Calu3 (cell line): ENCODE measurements at regions not wholly inside any gene's neighbourhood (a gene's known extent, or its start where the extent isn't known, plus 50 kb on each side); places are given as distances from the start of the nearest gene placed in this dataset.

Experiments
- BruUV-seq: library from RNA; stranded (reverse); fragments of 400-500 nt; replicated peaks from 2 replicates; lab custom pipeline; 2021; lab: Mats Ljungman, UMichigan
- CTCF ChIA-PET: fragments of 300-600 bp; sonication (Branson Sonifier 250); formaldehyde crosslinking; loops from one replicate; lab custom pipeline; 2022; ENCODE audit warnings: antibody characterized with exemption; lab: Charles Lee
- DNase-seq: peaks from one replicate; pipeline ENCODE4 v3.0.0; 2022
- H3K27ac Mint-ChIP-seq: one replicate; pipeline ENCODE4 v1.8.0; 2022; ENCODE audit warnings: mixed read lengths; ENCODE audit not compliant: unreplicated experiment
- H3K27me3 Mint-ChIP-seq: one replicate; pipeline ENCODE4 v1.8.0; 2022; ENCODE audit warnings: mixed read lengths; ENCODE audit not compliant: unreplicated experiment
- H3K36me3 Mint-ChIP-seq: one replicate; pipeline ENCODE4 v1.8.0; 2022; ENCODE audit warnings: mild to moderate bottlenecking, moderate library complexity, mixed read lengths; ENCODE audit not compliant: insufficient read depth, unreplicated experiment
- H3K4me1 Mint-ChIP-seq: one replicate; pipeline ENCODE4 v1.8.0; 2022; ENCODE audit warnings: mild to moderate bottlenecking, low read depth, mixed read lengths; ENCODE audit not compliant: unreplicated experiment
- H3K4me3 Mint-ChIP-seq: one replicate; pipeline ENCODE4 v1.8.0; 2022; ENCODE audit warnings: mild to moderate bottlenecking, low read depth, moderate library complexity, mixed read lengths; ENCODE audit not compliant: unreplicated experiment
- H3K9me3 Mint-ChIP-seq: one replicate; pipeline ENCODE4 v1.8.0; 2022; ENCODE audit warnings: low read depth, mixed read lengths; ENCODE audit not compliant: unreplicated experiment
- intact Hi-C: fragments of 100-400 bp; cut with micrococcal nuclease; formaldehyde crosslinking; loops from one replicate; pipeline ENCODE4 v1.10.0; 2022; ENCODE audit not compliant: unreplicated experiment
- TF ChIP-seq, protein P1 (sequence below): fragments of 200-600 bp; IDR thresholded peaks from one replicate; pipeline ENCODE4 v1.8.0; 2022; ENCODE audit warnings: antibody characterized with exemption; ENCODE audit not compliant: unreplicated experiment

DNA sequence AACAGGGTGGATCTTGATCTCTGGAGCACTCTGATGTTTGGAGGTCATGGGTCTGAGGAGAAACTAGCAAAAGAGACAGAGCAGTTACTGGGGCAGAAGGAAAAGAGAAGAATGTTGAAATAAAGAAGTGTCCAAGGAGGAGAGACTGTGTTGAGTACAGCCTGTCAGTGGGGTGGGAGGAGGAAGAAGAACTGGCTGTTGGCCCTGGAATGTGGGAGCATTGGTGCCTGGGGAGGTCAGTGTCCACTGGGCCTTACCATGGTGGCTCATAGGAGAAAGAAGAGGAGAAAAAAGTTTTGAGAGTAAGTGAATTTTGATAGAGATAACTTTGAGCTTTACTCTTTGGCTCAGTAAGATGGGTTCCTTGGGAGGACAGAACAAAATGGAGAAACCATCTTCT, 499.0 kb downstream of the TXNL1 start:
- intact Hi-C loops = no loop called here
- H3K9me3 Mint-ChIP-seq = no peaks in the 10 kb centered on the region
- H3K27me3 Mint-ChIP-seq = no peaks in the 10 kb centered on the region
- H3K4me1 Mint-ChIP-seq = no peaks in the 10 kb centered on the region
- CTCF ChIA-PET = no interaction called here
- TF ChIP-seq, protein P1, sequence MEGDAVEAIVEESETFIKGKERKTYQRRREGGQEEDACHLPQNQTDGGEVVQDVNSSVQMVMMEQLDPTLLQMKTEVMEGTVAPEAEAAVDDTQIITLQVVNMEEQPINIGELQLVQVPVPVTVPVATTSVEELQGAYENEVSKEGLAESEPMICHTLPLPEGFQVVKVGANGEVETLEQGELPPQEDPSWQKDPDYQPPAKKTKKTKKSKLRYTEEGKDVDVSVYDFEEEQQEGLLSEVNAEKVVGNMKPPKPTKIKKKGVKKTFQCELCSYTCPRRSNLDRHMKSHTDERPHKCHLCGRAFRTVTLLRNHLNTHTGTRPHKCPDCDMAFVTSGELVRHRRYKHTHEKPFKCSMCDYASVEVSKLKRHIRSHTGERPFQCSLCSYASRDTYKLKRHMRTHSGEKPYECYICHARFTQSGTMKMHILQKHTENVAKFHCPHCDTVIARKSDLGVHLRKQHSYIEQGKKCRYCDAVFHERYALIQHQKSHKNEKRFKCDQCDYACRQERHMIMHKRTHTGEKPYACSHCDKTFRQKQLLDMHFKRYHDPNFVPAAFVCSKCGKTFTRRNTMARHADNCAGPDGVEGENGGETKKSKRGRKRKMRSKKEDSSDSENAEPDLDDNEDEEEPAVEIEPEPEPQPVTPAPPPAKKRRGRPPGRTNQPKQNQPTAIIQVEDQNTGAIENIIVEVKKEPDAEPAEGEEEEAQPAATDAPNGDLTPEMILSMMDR = no peak
- no peak for DNase-seq
- H3K4me3 Mint-ChIP-seq = no peak overlapping the region
- BruUV-seq = no TSS peak
- no peak overlapping the region for H3K27ac Mint-ChIP-seq
- no peaks in the 10 kb centered on the region for H3K36me3 Mint-ChIP-seq

DNA sequence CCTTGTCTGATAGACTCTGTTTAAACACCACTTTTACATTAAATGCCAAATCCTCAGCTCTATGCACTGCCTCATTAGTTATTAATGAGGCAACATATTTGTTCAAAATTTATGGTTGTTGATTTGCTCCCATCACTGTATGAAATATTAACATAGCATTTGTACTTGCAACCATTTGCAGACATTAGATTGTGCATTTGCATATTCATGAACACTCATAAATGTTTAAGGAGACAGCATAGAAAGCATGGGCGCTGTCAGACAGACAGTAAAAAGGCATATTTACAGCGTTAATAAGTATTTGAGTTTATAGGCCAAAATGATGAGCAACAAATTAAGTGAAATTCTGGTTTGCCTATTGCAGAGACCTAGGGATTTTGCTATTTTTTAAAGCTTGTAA, 502.3 kb downstream of the TXNL1 start:
- Mint-ChIP-seq H3K4me1 (no peaks in the 10 kb centered on the region), H3K27me3 (peaks cover 10% of the 10 kb centered on the region), H3K9me3 (no peaks in the 10 kb centered on the region), H3K27ac (no peak overlapping the region), H3K36me3 (no peaks in the 10 kb centered on the region), H3K4me3 (no peak overlapping the region)
- no TSS peak for BruUV-seq
- DNase-seq = no peak
- CTCF ChIA-PET = no interaction called here
- intact Hi-C loops = no loop called here
- TF ChIP-seq, protein P1 = no peak

DNA sequence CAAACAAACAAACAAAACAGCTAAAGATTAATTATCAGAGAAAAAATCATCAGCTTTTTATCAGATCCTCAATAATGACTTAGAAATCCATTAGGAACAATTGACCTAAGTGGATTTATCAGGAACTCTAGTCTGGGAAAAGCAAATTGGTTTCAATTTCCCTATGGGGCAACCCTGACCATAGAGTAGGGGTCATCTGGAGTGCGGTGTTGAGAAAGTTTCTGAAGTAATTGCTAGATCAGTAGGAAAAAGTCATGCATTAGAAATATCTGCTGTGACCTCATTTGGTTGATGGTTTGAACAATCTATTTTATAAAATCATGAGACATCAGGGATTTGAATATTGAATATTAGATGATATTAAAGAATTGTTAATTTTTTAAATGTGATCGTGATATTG, 507.9 kb downstream of the TXNL1 start:
- Mint-ChIP-seq H3K27ac (no peak overlapping the region), H3K27me3 (peaks cover 10% of the 10 kb centered on the region), H3K9me3 (no peaks in the 10 kb centered on the region), H3K4me3 (no peak overlapping the region), H3K36me3 (no peaks in the 10 kb centered on the region), H3K4me1 (no peaks in the 10 kb centered on the region)
- CTCF ChIA-PET = no interaction called here
- TF ChIP-seq, protein P1 = no peak
- intact Hi-C loops = no loop called here
- no peak for DNase-seq
- no TSS peak for BruUV-seq

DNA sequence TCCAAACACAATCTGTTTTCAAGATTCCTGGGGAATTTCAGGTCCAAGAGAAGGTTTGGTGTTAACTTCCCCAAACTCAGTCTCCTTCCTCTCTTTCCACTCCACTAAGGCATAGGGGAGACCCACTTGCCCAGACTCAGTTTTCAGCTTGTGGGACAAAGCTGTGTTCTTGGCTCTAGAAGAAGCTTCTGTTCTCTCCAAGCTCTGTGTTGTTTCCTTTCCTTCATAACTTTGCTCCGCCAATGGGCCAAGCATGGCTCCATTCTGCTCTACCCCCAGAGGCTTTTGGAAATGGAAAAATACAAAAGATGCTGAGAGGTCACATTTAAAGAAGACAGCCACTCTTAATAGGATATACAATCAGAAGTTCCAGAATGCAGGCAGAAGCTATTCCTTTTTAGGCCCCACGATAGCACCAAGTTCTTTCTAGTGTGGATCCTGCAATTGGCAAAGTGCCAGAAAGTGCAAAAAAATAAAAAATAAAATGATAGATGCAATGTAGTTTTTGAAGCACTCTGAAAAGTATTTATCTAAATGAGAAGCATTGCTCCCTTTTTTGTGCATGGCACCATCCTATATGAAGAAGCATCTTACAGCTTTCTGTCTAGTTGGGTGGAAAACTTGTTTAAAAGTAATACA, 510.1 kb downstream of the TXNL1 start:
- Mint-ChIP-seq H3K9me3 (no peaks in the 10 kb centered on the region), H3K36me3 (no peaks in the 10 kb centered on the region), H3K27me3 (peaks cover 10% of the 10 kb centered on the region), H3K4me3 (no peak overlapping the region), H3K27ac (no peak overlapping the region), H3K4me1 (no peaks in the 10 kb centered on the region)
- no TSS peak for BruUV-seq
- intact Hi-C loops = no loop called here
- no peak for DNase-seq
- CTCF ChIA-PET = interaction anchor here (0.7 kb wide), 1 partner anchor 1354 kb away, joined by 4 read pairs; no protein-coding TSS in a partner anchor
- TF ChIP-seq, protein P1 = no peak
